Fibroblast of pulmonary artery (primary cell): ENCODE measurements at regions not wholly inside any gene's neighbourhood (a gene's known extent, or its start where the extent isn't known, plus 50 kb on each side); places are given as distances from the start of the nearest gene placed in this dataset.

Experiments
- DNase-seq: peaks from one replicate; pipeline ENCODE4 v3.0.0-alpha.2; 2010; ENCODE audit warnings: low read depth
- H3K4me3 ChIP-seq: replicated peaks from 2 replicates; pipeline ENCODE4 v1.5.1; 2011; ENCODE audit warnings: low read depth, mild to moderate bottlenecking, control low read depth, low read length, moderate library complexity
- CTCF ChIP-seq: IDR thresholded peaks from 2 replicates; pipeline ENCODE4 v1.5.1; 2011; ENCODE audit warnings: mild to moderate bottlenecking, control low read depth, low read length, inconsistent platforms; ENCODE audit errors: missing control alignments

- no peak overlapping the region for H3K4me3 ChIP-seq
- no peak for DNase-seq
- no peak for TF ChIP-seq CTCF
These were observed 378.4 kb upstream of the SGCD start for GRCh38 chr5:155948576-155948975.

GRCh38 chr5:155952486-155953089 is 374.4 kb upstream of the SGCD start:
- H3K4me3 ChIP-seq = no peak overlapping the region
- TF ChIP-seq CTCF = no peak
- DNase-seq = no peak

GRCh38 chr5:155953335-155953734 is 373.6 kb upstream of the SGCD start:
- TF ChIP-seq CTCF = no peak
- DNase-seq = no peak
- no peak overlapping the region for H3K4me3 ChIP-seq

- H3K4me3 ChIP-seq = no peak overlapping the region
- DNase-seq = no peak
- TF ChIP-seq CTCF = no peak
These were observed 372.1 kb upstream of the SGCD start for GRCh38 chr5:155954701-155955445.

GRCh38 chr5:155957884-155958283 is 369.1 kb upstream of the SGCD start:
- DNase-seq = no peak
- no peak overlapping the region for H3K4me3 ChIP-seq
- TF ChIP-seq CTCF = no peak

- no peak overlapping the region for H3K4me3 ChIP-seq
- DNase-seq = no peak
- no peak for TF ChIP-seq CTCF
These were observed 367.9 kb upstream of the SGCD start for GRCh38 chr5:155959082-155959481.

- H3K4me3 ChIP-seq = no peak overlapping the region
- no peak for TF ChIP-seq CTCF
- no peak for DNase-seq
These were observed 366.8 kb upstream of the SGCD start for GRCh38 chr5:155960177-155960576.
